ENCODE measurements at regions not wholly inside any gene's neighbourhood (a gene's known extent, or its start where the extent isn't known, plus 50 kb on each side); places are given as distances from the start of the nearest gene placed in this dataset.

DNA sequence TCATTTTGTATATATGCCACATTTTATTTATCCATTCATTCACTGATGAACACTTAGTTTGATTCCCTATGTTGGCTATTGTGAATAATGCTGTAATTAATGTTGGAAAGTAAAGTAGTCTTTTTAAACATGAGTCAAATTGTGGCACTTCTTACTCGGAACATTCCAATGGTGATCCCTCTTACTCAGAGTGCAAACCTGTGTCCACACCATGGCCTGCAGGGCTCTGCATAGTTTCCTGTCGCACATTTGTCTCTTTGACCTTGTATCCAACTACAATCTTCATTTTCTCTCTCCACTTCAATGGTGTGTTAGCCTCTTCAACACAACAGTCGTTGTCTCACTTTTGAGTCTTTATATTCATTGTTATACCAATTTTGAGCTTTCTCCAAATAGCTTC is 98.1 kb upstream of the PAPPA start:
- TF ChIP-seq, protein P1, sequence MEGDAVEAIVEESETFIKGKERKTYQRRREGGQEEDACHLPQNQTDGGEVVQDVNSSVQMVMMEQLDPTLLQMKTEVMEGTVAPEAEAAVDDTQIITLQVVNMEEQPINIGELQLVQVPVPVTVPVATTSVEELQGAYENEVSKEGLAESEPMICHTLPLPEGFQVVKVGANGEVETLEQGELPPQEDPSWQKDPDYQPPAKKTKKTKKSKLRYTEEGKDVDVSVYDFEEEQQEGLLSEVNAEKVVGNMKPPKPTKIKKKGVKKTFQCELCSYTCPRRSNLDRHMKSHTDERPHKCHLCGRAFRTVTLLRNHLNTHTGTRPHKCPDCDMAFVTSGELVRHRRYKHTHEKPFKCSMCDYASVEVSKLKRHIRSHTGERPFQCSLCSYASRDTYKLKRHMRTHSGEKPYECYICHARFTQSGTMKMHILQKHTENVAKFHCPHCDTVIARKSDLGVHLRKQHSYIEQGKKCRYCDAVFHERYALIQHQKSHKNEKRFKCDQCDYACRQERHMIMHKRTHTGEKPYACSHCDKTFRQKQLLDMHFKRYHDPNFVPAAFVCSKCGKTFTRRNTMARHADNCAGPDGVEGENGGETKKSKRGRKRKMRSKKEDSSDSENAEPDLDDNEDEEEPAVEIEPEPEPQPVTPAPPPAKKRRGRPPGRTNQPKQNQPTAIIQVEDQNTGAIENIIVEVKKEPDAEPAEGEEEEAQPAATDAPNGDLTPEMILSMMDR (conservative IDR thresholded peaks at IDR 0.05; ENCODE audit: low read length) = no peak
- TF ChIP-seq EZH2phosphoT487 (IDR thresholded peaks at IDR 0.05; ENCODE audit: borderline replicate concordance) = no peak

All from Loucy (cell line).